ENCODE measurements at regions not wholly inside any gene's neighbourhood (a gene's known extent, or its start where the extent isn't known, plus 50 kb on each side); places are given as distances from the start of the nearest gene placed in this dataset.

GRCh38 chr2:203646266-203646864 lies 60.1 kb upstream of the CD28 start:
- no peaks in the 10 kb centered on the region for H3K9me3 ChIP-seq (ENCODE audit: severe bottlenecking)
- H3K36me3 ChIP-seq (ENCODE audit: low read depth) = no peaks in the 10 kb centered on the region
- TF ChIP-seq CTCF (IDR thresholded peaks at IDR 0.05; ENCODE audit: poor library complexity, severe bottlenecking) = no peak
- no peak overlapping the region for H3K4me3 ChIP-seq (ENCODE audit: severe bottlenecking)
- no peak overlapping the region for H3K27ac ChIP-seq (ENCODE audit: poor library complexity, severe bottlenecking)
- no peak for ATAC-seq (ENCODE audit: low read depth)
- DNase-seq (ENCODE audit: low spot score) = no peak
- H3K27me3 ChIP-seq (ENCODE audit: insufficient read depth, poor library complexity, severe bottlenecking) = no peaks in the 10 kb centered on the region
- peaks cover 20% of the 10 kb centered on the region for H3K4me1 ChIP-seq (ENCODE audit: insufficient read depth, poor library complexity, severe bottlenecking)

- TF ChIP-seq CTCF (IDR thresholded peaks at IDR 0.05; ENCODE audit: poor library complexity, severe bottlenecking) = no peak
Observed at GRCh38 chr2:203646961-203647360, 59.5 kb upstream of the CD28 start.

GRCh38 chr2:203647579-203647978 lies 58.9 kb upstream of the CD28 start:
- ATAC-seq (ENCODE audit: low read depth) (no peak), DNase-seq (ENCODE audit: low spot score) (no peak)
- no peak overlapping the region for H3K27ac ChIP-seq (ENCODE audit: poor library complexity, severe bottlenecking)
- H3K4me3 ChIP-seq (ENCODE audit: severe bottlenecking) = no peak overlapping the region
- peaks cover 20% of the 10 kb centered on the region for H3K4me1 ChIP-seq (ENCODE audit: insufficient read depth, poor library complexity, severe bottlenecking)
- TF ChIP-seq CTCF (IDR thresholded peaks at IDR 0.05; ENCODE audit: poor library complexity, severe bottlenecking) = no peak
- H3K9me3 ChIP-seq (ENCODE audit: severe bottlenecking) = no peaks in the 10 kb centered on the region
- no peaks in the 10 kb centered on the region for H3K27me3 ChIP-seq (ENCODE audit: insufficient read depth, poor library complexity, severe bottlenecking)
- H3K36me3 ChIP-seq (ENCODE audit: low read depth) = no peaks in the 10 kb centered on the region

More at GRCh38 chr2:203646961-203647360, 59.5 kb upstream of the CD28 start:
- Histone ChIP-seq H3K9me3 (ENCODE audit: severe bottlenecking) (no peaks in the 10 kb centered on the region), H3K27ac (ENCODE audit: poor library complexity, severe bottlenecking) (no peak overlapping the region), H3K4me1 (ENCODE audit: insufficient read depth, poor library complexity, severe bottlenecking) (peaks cover 20% of the 10 kb centered on the region), H3K36me3 (ENCODE audit: low read depth) (no peaks in the 10 kb centered on the region), H3K4me3 (ENCODE audit: severe bottlenecking) (no peak overlapping the region), H3K27me3 (ENCODE audit: insufficient read depth, poor library complexity, severe bottlenecking) (no peaks in the 10 kb centered on the region)
- ATAC-seq (ENCODE audit: low read depth) = no peak
- DNase-seq (ENCODE audit: low spot score) = no peak

- Histone ChIP-seq H3K27ac (ENCODE audit: poor library complexity, severe bottlenecking) (no peak overlapping the region), H3K9me3 (ENCODE audit: severe bottlenecking) (no peaks in the 10 kb centered on the region), H3K4me1 (ENCODE audit: insufficient read depth, poor library complexity, severe bottlenecking) (peaks cover 20% of the 10 kb centered on the region), H3K36me3 (ENCODE audit: low read depth) (no peaks in the 10 kb centered on the region), H3K4me3 (ENCODE audit: severe bottlenecking) (no peak overlapping the region), H3K27me3 (ENCODE audit: insufficient read depth, poor library complexity, severe bottlenecking) (no peaks in the 10 kb centered on the region)
- no peak for TF ChIP-seq CTCF (IDR thresholded peaks at IDR 0.05; ENCODE audit: poor library complexity, severe bottlenecking)
- DNase-seq (ENCODE audit: low spot score) (no peak), ATAC-seq (ENCODE audit: low read depth) (no peak)
Observed at GRCh38 chr2:203648273-203648672, 58.2 kb upstream of the CD28 start.

GRCh38 chr2:203649176-203649814 lies 57.1 kb upstream of the CD28 start:
- Histone ChIP-seq H3K4me1 (ENCODE audit: insufficient read depth, poor library complexity, severe bottlenecking) (peaks cover 20% of the 10 kb centered on the region), H3K4me3 (ENCODE audit: severe bottlenecking) (no peak overlapping the region), H3K27me3 (ENCODE audit: insufficient read depth, poor library complexity, severe bottlenecking) (no peaks in the 10 kb centered on the region), H3K9me3 (ENCODE audit: severe bottlenecking) (no peaks in the 10 kb centered on the region), H3K36me3 (ENCODE audit: low read depth) (no peaks in the 10 kb centered on the region), H3K27ac (ENCODE audit: poor library complexity, severe bottlenecking) (peak overlapping the region; percentile 58)
- no peak for TF ChIP-seq CTCF (IDR thresholded peaks at IDR 0.05; ENCODE audit: poor library complexity, severe bottlenecking)
- no peak for DNase-seq (ENCODE audit: low spot score)
- ATAC-seq (ENCODE audit: low read depth) = no peak

All from RWPE2 (cell line).